HepG2 (cell line): ENCODE measurements at regions not wholly inside any gene's neighbourhood (a gene's known extent, or its start where the extent isn't known, plus 50 kb on each side); places are given as distances from the start of the nearest gene placed in this dataset.

Experiments used
- ATAC-seq: fragments of 200-7000 bp; cut with Tn5 transposase; 3 replicates; pipeline ENCODE4 v1.9.1; 2020; ENCODE audit warnings: mild to moderate bottlenecking, moderate library complexity
- BruUV-seq: library from RNA; stranded (reverse); fragments of 400-500 nt; replicated peaks from 2 replicates; lab custom pipeline; 2021; lab: Mats Ljungman, UMichigan
- CTCF ChIA-PET: fragments of 300-600 bp; formaldehyde crosslinking; extraction: SDS; loops from one replicate; lab custom pipeline; 2021; ENCODE audit warnings: low total read pairs, inconsistent platforms, low intra/inter-chr PET ratio; lab: Yijun Ruan, JAX
- POLR2A ChIA-PET: fragments of 350-600 bp; sonication (Branson Sonifier 250); formaldehyde crosslinking; loops from one replicate; lab custom pipeline; 2020; ENCODE audit warnings: antibody characterized with exemption, inconsistent platforms; lab: Yijun Ruan, JAX
- DNase-seq: peaks from one replicate; pipeline ENCODE4 v3.0.0-alpha.2; 2015; ENCODE audit warnings: low spot score
- FAIRE-seq: peaks from 3 replicates; lab custom pipeline; 2011; peaks lifted over from hg19 to GRCh38; lab: Jason Lieb, UNC
- H2AFZ ChIP-seq: one replicate; pipeline ENCODE4 v1.6.1; 2011; ENCODE audit warnings: low read length, inconsistent platforms
- H3K27ac ChIP-seq: fragments of 300-600 bp; 3 replicates; pipeline ENCODE4 v1.8.0; 2011; ENCODE audit warnings: mixed run types, mild to moderate bottlenecking, mixed read lengths, low read length, inconsistent platforms; ENCODE audit not compliant: insufficient read depth; ENCODE audit errors: extremely low read length
- H3K27me3 ChIP-seq, 2 experiments: fragments of 200-600 bp in 1 of 2; 2 replicates in 1 of 2; 3 replicates in 1 of 2; pipeline versions ENCODE4 v1.6.0 to v1.8.0; 2011; ENCODE audit warnings: low read length in 2 of 2, mild to moderate bottlenecking in 2 of 2, moderate library complexity in 2 of 2, inconsistent platforms in 1 of 2; ENCODE audit not compliant: insufficient read depth in 2 of 2, control insufficient read depth in 1 of 2
- H3K36me3 ChIP-seq, 2 experiments: fragments of 200-600 bp in 1 of 2; replicated peaks in 1 of 2; 2 replicates in 1 of 2; 3 replicates in 1 of 2; pipeline versions ENCODE4 v1.5.1 to v1.8.0; 2011; ENCODE audit warnings: low read length in 2 of 2, inconsistent platforms in 1 of 2; ENCODE audit not compliant: insufficient read depth in 2 of 2, control insufficient read depth in 1 of 2
- H3K4me1 ChIP-seq: 2 replicates; pipeline ENCODE4 v1.5.1; 2012; ENCODE audit warnings: low read length, inconsistent platforms; ENCODE audit not compliant: insufficient read depth
- H3K4me2 ChIP-seq: 2 replicates; pipeline ENCODE4 v1.6.0; 2011; ENCODE audit warnings: low read depth, low read length, inconsistent platforms
- H3K4me3 ChIP-seq, 3 experiments: fragments of 200-600 bp in 1 of 3; sonication (generic), shearing (Covaris generic) in 1 of 3; replicated peaks in 1 of 3; 2 replicates each; pipeline ENCODE4 v1.5.1; 2011 to 2016; ENCODE audit warnings: low read length in 3 of 3, inconsistent platforms in 2 of 3, low read depth in 2 of 3, mild to moderate bottlenecking in 2 of 3, control low read depth in 1 of 3, mixed read lengths in 1 of 3; ENCODE audit not compliant: insufficient read depth in 1 of 3
- H3K79me2 ChIP-seq: one replicate; pipeline ENCODE4 v1.6.1; 2011; ENCODE audit warnings: low read length, inconsistent platforms; ENCODE audit not compliant: insufficient read depth
- H3K9ac ChIP-seq: 2 replicates; pipeline ENCODE4 v1.6.0; 2011; ENCODE audit warnings: mild to moderate bottlenecking, low read depth, low read length, inconsistent platforms; ENCODE audit not compliant: insufficient read depth
- H3K9me3 ChIP-seq: 2 replicates; pipeline ENCODE4 v1.5.1; 2012; ENCODE audit warnings: mild to moderate bottlenecking, low read length
- H4K20me1 ChIP-seq: 2 replicates; pipeline ENCODE4 v1.6.0; 2011; ENCODE audit warnings: inconsistent platforms, mild to moderate bottlenecking, low read length, moderate library complexity; ENCODE audit not compliant: insufficient read depth
- CBFB ChIP-seq: sonication (generic); formaldehyde crosslinking; IDR thresholded peaks from 2 replicates; pipeline ENCODE4 v1.4.0; 2020; ENCODE audit warnings: missing genetic modification reagents
- SCMH1 ChIP-seq: sonication (generic); formaldehyde crosslinking; IDR thresholded peaks from 2 replicates; pipeline ENCODE4 v1.9.0; 2021; ENCODE audit warnings: missing genetic modification reagents, mild to moderate bottlenecking, borderline replicate concordance
- SNRNP70 ChIP-seq: fragments of 200-400 bp; formaldehyde crosslinking; IDR thresholded peaks from 2 replicates; pipeline ENCODE4 v1.6.1; 2017; ENCODE audit warnings: mild to moderate bottlenecking, low read depth, low read length, moderate library complexity
- ZNF547 ChIP-seq: sonication (generic); formaldehyde crosslinking; IDR thresholded peaks from 2 replicates; pipeline ENCODE4 v1.5.1; 2020; ENCODE audit warnings: mild to moderate bottlenecking, missing genetic modification reagents
- ZNF574 ChIP-seq: sonication (generic); formaldehyde crosslinking; IDR thresholded peaks from 2 replicates; pipeline ENCODE4 v1.4.0; 2020; ENCODE audit warnings: missing genetic modification reagents
- ZNF589 ChIP-seq: sonication (generic); formaldehyde crosslinking; conservative IDR thresholded peaks from 2 replicates; pipeline ENCODE4 v1.8.0; 2022; ENCODE audit warnings: mild to moderate bottlenecking, moderate library complexity, missing genetic modification reagents
- WGBS: methylation state at CpG from one replicate; pipeline ENCODE4 v1.1.6; 2017; ENCODE audit warnings: low lambda C conversion rate; 5-methylcytosine and 5-hydroxymethylcytosine counted together
- in situ Hi-C: cut with HindIII; loops from 2 replicates; pipeline ENCODE4 v1.10.0; 2017; ENCODE audit warnings: low pct_unique_long_range_greater_than_20kb; ENCODE audit not compliant: extremely low pct_ligation_motif_present
- intact Hi-C: fragments of 100-400 bp; cut with micrococcal nuclease; formaldehyde crosslinking; loops from one replicate; pipeline ENCODE4 v1.10.0; 2022; ENCODE audit not compliant: unreplicated experiment
- TF ChIP-seq, protein P1 (sequence below): sonication (generic); formaldehyde crosslinking; IDR thresholded peaks from 2 replicates; pipeline ENCODE4 v1.4.0; 2020; ENCODE audit warnings: mild to moderate bottlenecking, missing genetic modification reagents

- intact Hi-C loops (no loop called here), in situ Hi-C loops (no loop called here)
- 16% methylated on average over 3 of the region's 3 CpGs for WGBS
- TF ChIP-seq ZNF574 (CRISPR knock-in tag): no peak
- no peak for TF ChIP-seq ZNF547 (CRISPR knock-in tag)
- TF ChIP-seq SNRNP70: no peak
- TF ChIP-seq, protein P1, sequence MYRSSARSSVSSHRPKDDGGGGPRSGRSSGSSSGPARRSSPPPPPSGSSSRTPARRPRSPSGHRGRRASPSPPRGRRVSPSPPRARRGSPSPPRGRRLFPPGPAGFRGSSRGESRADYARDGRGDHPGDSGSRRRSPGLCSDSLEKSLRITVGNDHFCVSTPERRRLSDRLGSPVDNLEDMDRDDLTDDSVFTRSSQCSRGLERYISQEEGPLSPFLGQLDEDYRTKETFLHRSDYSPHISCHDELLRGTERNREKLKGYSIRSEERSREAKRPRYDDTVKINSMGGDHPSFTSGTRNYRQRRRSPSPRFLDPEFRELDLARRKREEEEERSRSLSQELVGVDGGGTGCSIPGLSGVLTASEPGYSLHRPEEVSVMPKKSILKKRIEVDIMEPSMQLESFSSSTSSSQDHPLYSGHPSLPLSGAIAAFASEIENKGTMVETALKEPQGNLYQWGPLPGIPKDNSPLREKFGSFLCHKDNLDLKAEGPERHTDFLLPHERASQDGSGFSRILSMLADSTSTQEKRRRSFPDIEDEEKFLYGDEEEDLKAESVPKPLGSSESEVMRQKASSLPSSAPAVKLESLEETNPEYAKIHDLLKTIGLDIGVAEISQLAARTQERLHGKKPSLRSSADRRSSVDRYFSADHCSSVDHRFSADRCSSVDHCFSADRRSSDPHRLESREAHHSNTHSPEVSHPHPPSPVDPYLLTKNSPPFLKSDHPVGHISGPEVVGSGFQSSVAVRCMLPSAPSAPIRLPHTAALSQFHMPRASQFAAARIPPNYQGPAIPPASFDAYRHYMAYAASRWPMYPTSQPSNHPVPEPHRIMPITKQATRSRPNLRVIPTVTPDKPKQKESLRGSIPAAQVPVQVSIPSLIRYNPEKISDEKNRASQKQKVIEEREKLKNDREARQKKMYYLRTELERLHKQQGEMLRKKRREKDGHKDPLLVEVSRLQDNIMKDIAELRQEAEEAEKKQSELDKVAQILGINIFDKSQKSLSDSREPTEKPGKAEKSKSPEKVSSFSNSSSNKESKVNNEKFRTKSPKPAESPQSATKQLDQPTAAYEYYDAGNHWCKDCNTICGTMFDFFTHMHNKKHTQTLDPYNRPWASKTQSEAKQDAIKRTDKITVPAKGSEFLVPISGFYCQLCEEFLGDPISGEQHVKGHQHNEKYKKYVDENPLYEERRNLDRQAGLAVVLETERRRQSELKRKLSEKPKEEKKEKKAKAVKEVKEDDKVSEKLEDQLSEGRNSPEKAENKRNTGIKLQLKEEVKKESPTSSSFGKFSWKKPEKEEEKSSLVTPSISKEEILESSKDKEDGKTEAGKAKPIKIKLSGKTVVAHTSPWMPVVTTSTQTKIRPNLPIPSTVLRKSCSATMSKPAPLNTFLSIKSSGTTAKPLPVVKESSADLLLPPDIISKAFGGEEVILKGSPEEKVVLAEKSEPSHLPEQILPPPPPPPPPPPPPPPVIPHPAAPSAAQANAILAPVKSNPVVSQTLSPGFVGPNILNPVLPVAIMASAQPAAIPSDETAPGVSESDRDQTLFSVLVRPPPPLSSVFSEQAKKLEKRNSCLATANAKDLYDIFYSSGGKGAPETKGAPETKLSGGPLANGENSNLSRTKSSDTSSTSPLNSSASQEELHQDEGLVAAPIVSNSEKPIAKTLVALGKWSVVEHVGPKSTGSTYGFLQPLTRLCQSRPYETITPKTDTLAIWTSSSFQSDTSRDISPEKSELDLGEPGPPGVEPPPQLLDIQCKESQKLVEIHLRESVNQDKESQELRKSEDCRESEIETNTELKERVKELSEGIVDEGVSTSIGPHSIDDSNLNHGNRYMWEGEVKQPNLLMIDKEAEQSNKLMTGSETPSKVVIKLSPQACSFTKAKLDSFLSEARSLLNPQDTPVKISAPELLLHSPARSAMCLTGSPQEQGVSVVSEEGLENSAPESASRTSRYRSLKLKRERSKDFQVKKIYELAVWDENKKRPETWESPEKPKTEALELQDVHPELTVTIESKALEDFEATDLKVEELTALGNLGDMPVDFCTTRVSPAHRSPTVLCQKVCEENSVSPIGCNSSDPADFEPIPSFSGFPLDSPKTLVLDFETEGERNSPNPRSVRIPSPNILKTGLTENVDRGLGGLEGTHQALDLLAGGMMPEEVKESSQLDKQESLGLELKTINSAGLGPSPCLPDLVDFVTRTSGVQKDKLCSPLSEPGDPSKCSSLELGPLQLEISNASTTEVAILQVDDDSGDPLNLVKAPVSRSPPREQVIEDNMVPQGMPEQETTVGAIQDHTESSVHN: no peak
- TF ChIP-seq CBFB (CRISPR knock-in tag): no peak
- TF ChIP-seq SCMH1: no peak
- no peak for TF ChIP-seq ZNF589
- BruUV-seq: no TSS peak
- H3K4me3 ChIP-seq: no peak overlapping the region
- H3K27ac ChIP-seq: no peak overlapping the region
- H2AFZ ChIP-seq: no peak overlapping the region
- H3K36me3 ChIP-seq: no peaks in the 10 kb centered on the region
- FAIRE-seq (no peak), DNase-seq (no peak), ATAC-seq (no peak)
- no peak overlapping the region for H3K9ac ChIP-seq
- POLR2A ChIA-PET: no interaction called here
- no peaks in the 10 kb centered on the region for H3K27me3 ChIP-seq
- no peaks in the 10 kb centered on the region for H4K20me1 ChIP-seq
- H3K4me2 ChIP-seq: no peak overlapping the region
- H3K79me2 ChIP-seq: no peaks in the 10 kb centered on the region
- H3K4me1 ChIP-seq: peaks cover 12% of the 10 kb centered on the region; the same call in 1 of the 2 replicates
- H3K9me3 ChIP-seq: no peaks in the 10 kb centered on the region
- CTCF ChIA-PET: no interaction called here
These were observed 483.0 kb upstream of the AGTR1 start for GRCh38 chr3:148214705-148215104.
